IMR-90 (cell line): ENCODE measurements at regions not wholly inside any gene's neighbourhood (a gene's known extent, or its start where the extent isn't known, plus 50 kb on each side); places are given as distances from the start of the nearest gene placed in this dataset.

Source experiments
- CHD1 ChIP-seq: IDR thresholded peaks from 2 replicates; pipeline ENCODE4 v1.6.1; 2012; ENCODE audit warnings: low read depth, low read length, improper control_type of control experiment
- FOS ChIP-seq: fragments of 150-350 bp; IDR thresholded peaks from 2 replicates; pipeline ENCODE4 v1.6.1; 2016; ENCODE audit warnings: low read depth, low read length
- POLR2A ChIP-seq: IDR thresholded peaks from 2 replicates; pipeline ENCODE4 v1.6.1; 2012; ENCODE audit warnings: mild to moderate bottlenecking, low read depth, low read length
- RAD21 ChIP-seq: IDR thresholded peaks from 2 replicates; pipeline ENCODE4 v1.6.1; 2012; ENCODE audit warnings: low read length, improper control_type of control experiment
- SMC3 ChIP-seq: fragments of 150-350 bp; IDR thresholded peaks from 2 replicates; pipeline ENCODE4 v1.6.1; 2016; ENCODE audit warnings: low read depth, mild to moderate bottlenecking, antibody characterized with exemption, low read length, moderate library complexity
- TF ChIP-seq, protein P1 (sequence below): conservative IDR thresholded peaks from 2 replicates; pipeline ENCODE4 v1.5.1; 2012; ENCODE audit warnings: mild to moderate bottlenecking, low read depth, low read length, improper control_type of control experiment
- TF ChIP-seq, protein P2 (sequence below): fragments of 150-350 bp; IDR thresholded peaks from 2 replicates; pipeline ENCODE4 v1.6.1; 2017; ENCODE audit warnings: mild to moderate bottlenecking, antibody characterized with exemption, low read length, low read depth

DNA sequence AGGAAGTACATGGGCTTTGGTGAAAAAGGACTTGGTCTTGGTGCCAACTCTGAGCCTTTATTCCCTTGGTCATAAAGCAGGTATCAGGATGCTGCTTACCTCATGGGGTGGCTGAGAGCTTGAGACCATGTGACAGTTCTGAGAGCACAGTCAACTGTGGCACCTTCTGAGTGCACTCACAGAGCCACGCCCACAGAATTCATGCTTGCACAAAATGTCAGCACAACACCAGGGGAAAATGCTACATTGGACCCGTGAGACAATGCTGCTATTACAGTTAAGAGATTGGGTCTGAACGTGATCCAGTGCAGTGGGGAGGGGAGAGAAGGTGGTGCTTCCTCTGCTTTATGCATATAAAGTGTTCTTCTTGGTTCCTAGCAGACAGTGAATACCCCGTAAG lies 79.5 kb upstream of the SPON1 start:
- no peak for TF ChIP-seq FOS
- TF ChIP-seq, protein P1, sequence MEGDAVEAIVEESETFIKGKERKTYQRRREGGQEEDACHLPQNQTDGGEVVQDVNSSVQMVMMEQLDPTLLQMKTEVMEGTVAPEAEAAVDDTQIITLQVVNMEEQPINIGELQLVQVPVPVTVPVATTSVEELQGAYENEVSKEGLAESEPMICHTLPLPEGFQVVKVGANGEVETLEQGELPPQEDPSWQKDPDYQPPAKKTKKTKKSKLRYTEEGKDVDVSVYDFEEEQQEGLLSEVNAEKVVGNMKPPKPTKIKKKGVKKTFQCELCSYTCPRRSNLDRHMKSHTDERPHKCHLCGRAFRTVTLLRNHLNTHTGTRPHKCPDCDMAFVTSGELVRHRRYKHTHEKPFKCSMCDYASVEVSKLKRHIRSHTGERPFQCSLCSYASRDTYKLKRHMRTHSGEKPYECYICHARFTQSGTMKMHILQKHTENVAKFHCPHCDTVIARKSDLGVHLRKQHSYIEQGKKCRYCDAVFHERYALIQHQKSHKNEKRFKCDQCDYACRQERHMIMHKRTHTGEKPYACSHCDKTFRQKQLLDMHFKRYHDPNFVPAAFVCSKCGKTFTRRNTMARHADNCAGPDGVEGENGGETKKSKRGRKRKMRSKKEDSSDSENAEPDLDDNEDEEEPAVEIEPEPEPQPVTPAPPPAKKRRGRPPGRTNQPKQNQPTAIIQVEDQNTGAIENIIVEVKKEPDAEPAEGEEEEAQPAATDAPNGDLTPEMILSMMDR: no peak
- TF ChIP-seq, protein P2, sequence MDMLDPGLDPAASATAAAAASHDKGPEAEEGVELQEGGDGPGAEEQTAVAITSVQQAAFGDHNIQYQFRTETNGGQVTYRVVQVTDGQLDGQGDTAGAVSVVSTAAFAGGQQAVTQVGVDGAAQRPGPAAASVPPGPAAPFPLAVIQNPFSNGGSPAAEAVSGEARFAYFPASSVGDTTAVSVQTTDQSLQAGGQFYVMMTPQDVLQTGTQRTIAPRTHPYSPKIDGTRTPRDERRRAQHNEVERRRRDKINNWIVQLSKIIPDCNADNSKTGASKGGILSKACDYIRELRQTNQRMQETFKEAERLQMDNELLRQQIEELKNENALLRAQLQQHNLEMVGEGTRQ: no peak
- TF ChIP-seq CHD1: no peak
- no peak for TF ChIP-seq SMC3
- no peak for TF ChIP-seq POLR2A
- no peak for TF ChIP-seq RAD21
